SU-DHL-6 (cell line): ENCODE measurements at regions not wholly inside any gene's neighbourhood (a gene's known extent, or its start where the extent isn't known, plus 50 kb on each side); places are given as distances from the start of the nearest gene placed in this dataset.

Experiments used
- H2AFZ ChIP-seq: fragments of 200-600 bp; sonication (generic); 2 replicates; pipeline ENCODE4 v1.6.1; 2014; ENCODE audit warnings: low read depth, mild to moderate bottlenecking, moderate library complexity, mixed read lengths, antibody characterized with exemption, low read length; ENCODE audit not compliant: severe bottlenecking
- H3F3A ChIP-seq: fragments of 200-600 bp; shearing (Covaris generic); 2 replicates; pipeline ENCODE4 v1.6.0; 2016; ENCODE audit warnings: antibody characterized with exemption, mild to moderate bottlenecking; ENCODE audit not compliant: insufficient read depth
- H3K27ac ChIP-seq: fragments of 200-600 bp; sonication (generic); 2 replicates; pipeline ENCODE4 v1.5.1; 2016; ENCODE audit warnings: low read depth, mild to moderate bottlenecking, low read length, moderate library complexity, mixed read lengths
- H3K27me3 ChIP-seq: fragments of 200-600 bp; sonication (generic), shearing (Covaris generic); 2 replicates; pipeline ENCODE4 v1.6.0; 2014; ENCODE audit warnings: mild to moderate bottlenecking, low read length
- H3K36me3 ChIP-seq: fragments of 200-600 bp; sonication (generic); 2 replicates; pipeline ENCODE4 v1.6.1; 2014; ENCODE audit warnings: mild to moderate bottlenecking, low read length, mixed read lengths
- H3K4me2 ChIP-seq: fragments of 300-600, 200-600 bp; shearing (Covaris generic), sonication (generic); 2 replicates; pipeline ENCODE4 v1.6.0; 2014; ENCODE audit warnings: low read length, low read depth, mild to moderate bottlenecking; ENCODE audit not compliant: poor library complexity, severe bottlenecking
- H3K4me3 ChIP-seq: fragments of 200-600 bp; sonication (generic); 2 replicates; pipeline ENCODE4 v1.5.1; 2014; ENCODE audit warnings: antibody characterized with exemption, low read length, mild to moderate bottlenecking, mixed read lengths; ENCODE audit not compliant: insufficient read depth, poor library complexity, severe bottlenecking
- H3K79me2 ChIP-seq: fragments of 200-600 bp; sonication (generic); 2 replicates; pipeline ENCODE4 v1.6.1; 2014; ENCODE audit warnings: mild to moderate bottlenecking, low read length, moderate library complexity; ENCODE audit not compliant: insufficient read depth
- H3K9ac ChIP-seq: fragments of 200-600 bp; sonication (generic); 2 replicates; pipeline ENCODE4 v1.7.0; 2014; ENCODE audit warnings: mild to moderate bottlenecking, low read length
- H3K9me2 ChIP-seq: fragments of 200-600 bp; sonication (generic); replicated peaks from 2 replicates; pipeline ENCODE4 v1.6.1; 2014; ENCODE audit warnings: low read length; ENCODE audit not compliant: insufficient read depth
- H3K9me3 ChIP-seq: fragments of 200-600 bp; sonication (generic); 2 replicates; pipeline ENCODE4 v1.6.1; 2014; ENCODE audit warnings: low read length, mixed read lengths; ENCODE audit not compliant: insufficient read depth
- H4K20me1 ChIP-seq: fragments of 200-600 bp; sonication (generic); 2 replicates; pipeline ENCODE4 v1.6.1; 2014; ENCODE audit warnings: low read depth, mild to moderate bottlenecking, antibody characterized with exemption, low read length, moderate library complexity, mixed read lengths
- EZH2phosphoT487 ChIP-seq: fragments of 200-600 bp; sonication (generic), shearing (Covaris generic); conservative IDR thresholded peaks from 2 replicates; pipeline ENCODE4 v1.6.1; 2018; ENCODE audit warnings: mild to moderate bottlenecking, antibody characterized with exemption, low read length, moderate library complexity, mixed read lengths
- TF ChIP-seq, protein P1 (sequence below): fragments of 200-600 bp; sonication (generic); IDR thresholded peaks from one replicate; pipeline ENCODE4 v1.5.1; 2017; ENCODE audit warnings: antibody characterized with exemption, mild to moderate bottlenecking, low read length, moderate library complexity; ENCODE audit not compliant: insufficient read depth, poor library complexity, severe bottlenecking

DNA sequence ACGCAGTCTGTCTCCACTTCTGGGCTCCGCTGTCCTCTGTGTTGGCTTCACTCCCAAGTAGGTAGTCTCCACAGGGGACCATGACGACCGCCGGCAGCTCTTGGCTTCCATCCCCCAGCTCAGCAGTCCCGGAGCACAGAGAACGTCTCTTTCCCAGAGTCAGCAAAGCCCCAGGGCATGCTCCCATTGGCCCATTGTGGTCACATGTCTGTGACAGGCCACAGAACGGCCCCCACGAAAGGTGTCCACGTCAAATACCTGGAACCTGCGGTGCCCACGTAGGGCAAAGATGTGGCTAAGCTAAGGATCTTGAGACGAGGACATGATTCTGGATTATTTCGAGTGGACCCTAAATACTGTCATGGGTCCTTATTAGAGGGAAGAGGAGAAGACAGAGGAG lies 438.4 kb upstream of the SULF2 start:
- Histone ChIP-seq H3K27ac (no peak overlapping the region), H3F3A (no peaks in the 10 kb centered on the region), H3K36me3 (no peaks in the 10 kb centered on the region), H3K9ac (no peak overlapping the region), H3K27me3 (no peaks in the 10 kb centered on the region), H2AFZ (no peak overlapping the region), H4K20me1 (no peaks in the 10 kb centered on the region), H3K9me2 (no peaks in the 10 kb centered on the region), H3K79me2 (no peaks in the 10 kb centered on the region), H3K4me2 (no peak overlapping the region), H3K4me3 (no peak overlapping the region), H3K9me3 (no peaks in the 10 kb centered on the region)
- TF ChIP-seq, protein P1, sequence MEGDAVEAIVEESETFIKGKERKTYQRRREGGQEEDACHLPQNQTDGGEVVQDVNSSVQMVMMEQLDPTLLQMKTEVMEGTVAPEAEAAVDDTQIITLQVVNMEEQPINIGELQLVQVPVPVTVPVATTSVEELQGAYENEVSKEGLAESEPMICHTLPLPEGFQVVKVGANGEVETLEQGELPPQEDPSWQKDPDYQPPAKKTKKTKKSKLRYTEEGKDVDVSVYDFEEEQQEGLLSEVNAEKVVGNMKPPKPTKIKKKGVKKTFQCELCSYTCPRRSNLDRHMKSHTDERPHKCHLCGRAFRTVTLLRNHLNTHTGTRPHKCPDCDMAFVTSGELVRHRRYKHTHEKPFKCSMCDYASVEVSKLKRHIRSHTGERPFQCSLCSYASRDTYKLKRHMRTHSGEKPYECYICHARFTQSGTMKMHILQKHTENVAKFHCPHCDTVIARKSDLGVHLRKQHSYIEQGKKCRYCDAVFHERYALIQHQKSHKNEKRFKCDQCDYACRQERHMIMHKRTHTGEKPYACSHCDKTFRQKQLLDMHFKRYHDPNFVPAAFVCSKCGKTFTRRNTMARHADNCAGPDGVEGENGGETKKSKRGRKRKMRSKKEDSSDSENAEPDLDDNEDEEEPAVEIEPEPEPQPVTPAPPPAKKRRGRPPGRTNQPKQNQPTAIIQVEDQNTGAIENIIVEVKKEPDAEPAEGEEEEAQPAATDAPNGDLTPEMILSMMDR, result no peak
- TF ChIP-seq EZH2phosphoT487, result no peak

DNA sequence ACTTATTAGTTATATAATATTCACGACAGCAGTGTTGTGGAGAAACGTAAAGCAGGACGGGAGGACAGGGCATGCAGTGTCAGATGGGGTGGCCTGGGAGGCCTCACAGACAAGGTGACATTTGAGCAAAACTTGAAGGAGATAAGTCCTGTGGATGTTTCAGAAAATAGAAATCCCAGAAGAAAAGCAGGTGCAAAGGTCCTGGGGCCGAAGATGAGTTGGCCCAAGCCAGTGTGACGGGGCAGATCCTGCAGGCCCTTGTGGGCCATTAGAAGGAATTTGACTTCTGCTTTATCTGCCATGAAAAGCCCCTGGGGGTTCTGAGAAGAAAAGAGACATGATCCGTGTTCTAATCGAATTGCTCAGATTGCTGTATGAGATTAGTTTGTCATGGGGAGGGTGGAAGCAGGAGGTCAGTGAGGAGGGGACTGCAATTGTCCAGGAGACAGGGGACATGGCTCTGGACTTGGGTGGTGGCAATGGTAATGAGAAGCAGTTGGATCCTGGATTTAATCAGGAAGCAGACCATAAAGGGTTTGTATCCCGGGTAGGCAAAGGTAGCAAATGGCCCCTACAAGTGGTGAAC lies 437.4 kb upstream of the SULF2 start:
- Histone ChIP-seq H4K20me1 (no peaks in the 10 kb centered on the region), H3K27me3 (no peaks in the 10 kb centered on the region), H2AFZ (no peak overlapping the region), H3K36me3 (no peaks in the 10 kb centered on the region), H3K9me2 (no peaks in the 10 kb centered on the region), H3K9me3 (no peaks in the 10 kb centered on the region), H3F3A (no peaks in the 10 kb centered on the region), H3K27ac (no peak overlapping the region), H3K4me3 (no peak overlapping the region), H3K9ac (no peak overlapping the region), H3K79me2 (no peaks in the 10 kb centered on the region), H3K4me2 (no peak overlapping the region)
- no peak for TF ChIP-seq EZH2phosphoT487
- TF ChIP-seq, protein P1, result no peak

DNA sequence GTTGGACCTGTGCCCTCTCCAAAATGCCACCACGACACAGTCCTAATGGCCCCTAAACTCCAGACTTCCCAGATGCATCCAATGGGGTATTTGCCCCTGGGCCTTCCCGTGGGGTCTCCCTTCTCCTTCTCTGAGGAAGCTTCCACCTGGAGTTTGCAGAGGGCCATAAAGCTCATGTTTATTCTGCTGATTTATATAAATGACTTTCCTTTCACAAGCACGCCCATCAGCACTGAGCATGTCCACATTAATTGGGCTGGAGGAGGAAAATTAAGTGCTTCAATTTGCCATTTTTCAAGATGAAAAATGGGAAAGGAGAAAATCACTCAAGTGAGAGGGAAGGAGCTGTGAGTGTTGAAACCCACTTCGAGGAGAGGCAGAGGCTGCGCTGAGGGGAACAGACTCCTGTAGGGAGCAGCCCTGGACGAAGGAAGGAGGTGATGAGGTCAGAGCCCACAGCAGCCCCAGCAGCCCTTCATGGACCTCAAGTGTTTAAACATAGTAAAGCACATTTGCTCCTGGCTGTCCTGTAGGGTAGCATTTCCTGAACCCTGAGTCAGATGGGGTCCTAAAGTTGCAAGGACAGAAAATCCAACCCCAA lies 434.9 kb upstream of the SULF2 start:
- no peak overlapping the region for H3K9ac ChIP-seq
- no peak overlapping the region for H3K4me2 ChIP-seq
- no peak overlapping the region for H3K27ac ChIP-seq
- no peaks in the 10 kb centered on the region for H3K36me3 ChIP-seq
- H3K9me2 ChIP-seq, result no peaks in the 10 kb centered on the region
- TF ChIP-seq, protein P1, result no peak
- TF ChIP-seq EZH2phosphoT487, result no peak
- no peaks in the 10 kb centered on the region for H3K79me2 ChIP-seq
- H2AFZ ChIP-seq, result no peak overlapping the region
- no peak overlapping the region for H3K4me3 ChIP-seq
- no peaks in the 10 kb centered on the region for H4K20me1 ChIP-seq
- no peaks in the 10 kb centered on the region for H3K9me3 ChIP-seq
- H3F3A ChIP-seq, result no peaks in the 10 kb centered on the region
- no peaks in the 10 kb centered on the region for H3K27me3 ChIP-seq
